G401 (cell line): ENCODE measurements at regions not wholly inside any gene's neighbourhood (a gene's known extent, or its start where the extent isn't known, plus 50 kb on each side); places are given as distances from the start of the nearest gene placed in this dataset.

Source experiments
- DNase-seq: peaks from one replicate; pipeline ENCODE4 v3.0.0-alpha.2; 2015; ENCODE audit warnings: low spot score
- in situ Hi-C: cut with HindIII; loops from 2 replicates; pipeline ENCODE4 v1.10.0; 2016; ENCODE audit warnings: low sequenced_read_pairs, mixed read lengths

GRCh38 chrX:43002526-43003203 is 224.7 kb upstream of the PPP1R2C start:
- DNase-seq, result no peak
- in situ Hi-C loops, result no loop called here

- DNase-seq, result no peak
- in situ Hi-C loops, result no loop called here
These were observed 225.2 kb upstream of the PPP1R2C start for GRCh38 chrX:43003204-43003565.

GRCh38 chrX:43003939-43004338 is 226.0 kb upstream of the PPP1R2C start:
- DNase-seq, result no peak
- in situ Hi-C loops, result no loop called here

- no peak for DNase-seq
- in situ Hi-C loops, result no loop called here
These were observed 227.6 kb upstream of the PPP1R2C start for GRCh38 chrX:43005561-43005960.

GRCh38 chrX:43008356-43008755 is 230.4 kb upstream of the PPP1R2C start:
- no peak for DNase-seq
- in situ Hi-C loops, result no loop called here

- in situ Hi-C loops, result no loop called here
- no peak for DNase-seq
These were observed 238.1 kb upstream of the PPP1R2C start for GRCh38 chrX:43016021-43016420.

- DNase-seq, result no peak
- in situ Hi-C loops, result no loop called here
These were observed 240.1 kb upstream of the PPP1R2C start for GRCh38 chrX:43018031-43018430.

GRCh38 chrX:43019021-43019420 is 241.1 kb upstream of the PPP1R2C start:
- in situ Hi-C loops, result no loop called here
- DNase-seq, result no peak

- no peak for DNase-seq
- in situ Hi-C loops, result no loop called here
These were observed 247.9 kb upstream of the PPP1R2C start for GRCh38 chrX:43025806-43026315.

- no peak for DNase-seq
- in situ Hi-C loops, result no loop called here
These were observed 286.1 kb upstream of the PPP1R2C start for GRCh38 chrX:43064096-43064495.

GRCh38 chrX:43065978-43066377 is 288.0 kb upstream of the PPP1R2C start:
- DNase-seq, result no peak
- in situ Hi-C loops, result no loop called here

- in situ Hi-C loops, result no loop called here
These were observed 290.7 kb upstream of the PPP1R2C start for GRCh38 chrX:43068639-43069038.

GRCh38 chrX:43083016-43083415 is 305.1 kb upstream of the PPP1R2C start:
- in situ Hi-C loops, result no loop called here
- DNase-seq, result no peak

More at GRCh38 chrX:43068639-43069038, 290.7 kb upstream of the PPP1R2C start:
- no peak for DNase-seq

- DNase-seq, result no peak
- in situ Hi-C loops, result no loop called here
These were observed 309.9 kb upstream of the PPP1R2C start for GRCh38 chrX:43087830-43088229.

GRCh38 chrX:43096830-43097229 is 318.9 kb upstream of the PPP1R2C start:
- in situ Hi-C loops, result no loop called here
- no peak for DNase-seq

GRCh38 chrX:43106009-43106408 is 328.0 kb upstream of the PPP1R2C start:
- no peak for DNase-seq
- in situ Hi-C loops, result no loop called here

- DNase-seq, result no peak
- in situ Hi-C loops, result no loop called here
These were observed 330.9 kb upstream of the PPP1R2C start for GRCh38 chrX:43108828-43109227.

- no peak for DNase-seq
- in situ Hi-C loops, result no loop called here
These were observed 343.7 kb upstream of the PPP1R2C start for GRCh38 chrX:43121637-43122036.

GRCh38 chrX:43139645-43140044 is 361.7 kb upstream of the PPP1R2C start:
- DNase-seq, result no peak
- in situ Hi-C loops, result no loop called here

- no peak for DNase-seq
- in situ Hi-C loops, result no loop called here
These were observed 362.6 kb upstream of the PPP1R2C start for GRCh38 chrX:43140582-43140981.

GRCh38 chrX:43141885-43142284 is 363.9 kb upstream of the PPP1R2C start:
- in situ Hi-C loops, result no loop called here
- DNase-seq, result no peak
